ENCODE measurements at regions not wholly inside any gene's neighbourhood (a gene's known extent, or its start where the extent isn't known, plus 50 kb on each side); places are given as distances from the start of the nearest gene placed in this dataset.
"Not testable (repeated sequence)": the region's sequence is repeated elsewhere in the genome, so short reads cannot be mapped to it uniquely, and the experiment has no call there.

GRCh38 chr22:23394525-23395326 lies 185.4 kb downstream of the IGLL1 start:
- DNase-seq: no peak

- no peak for DNase-seq
Measured at GRCh38 chr22:23393721-23394320, 186.3 kb downstream of the IGLL1 start.

- DNase-seq: not testable (repeated sequence)
Measured at GRCh38 chr22:23393199-23393598, 186.9 kb downstream of the IGLL1 start.

- no peak for DNase-seq
Measured at GRCh38 chr22:23392420-23393121, 187.5 kb downstream of the IGLL1 start.

GRCh38 chr22:23391022-23391421 lies 189.1 kb downstream of the IGLL1 start:
- DNase-seq: no peak

GRCh38 chr22:23389271-23390071 lies 190.6 kb downstream of the IGLL1 start:
- DNase-seq: no peak

GRCh38 chr22:23388517-23388890 lies 191.6 kb downstream of the IGLL1 start:
- DNase-seq: no peak

- DNase-seq: no peak
Measured at GRCh38 chr22:23387827-23388516, 192.1 kb downstream of the IGLL1 start.

- DNase-seq: no peak
Measured at GRCh38 chr22:23386822-23387580, 193.1 kb downstream of the IGLL1 start.

GRCh38 chr22:23385678-23386631 lies 194.1 kb downstream of the IGLL1 start:
- DNase-seq: peak; percentile 78

GRCh38 chr22:23384923-23385677 lies 195.0 kb downstream of the IGLL1 start:
- no peak for DNase-seq

GRCh38 chr22:23384431-23384830 lies 195.7 kb downstream of the IGLL1 start:
- no peak for DNase-seq

GRCh38 chr22:23383491-23384361 lies 196.4 kb downstream of the IGLL1 start:
- peak; percentile 69 for DNase-seq

GRCh38 chr22:23382428-23383218 lies 197.5 kb downstream of the IGLL1 start:
- DNase-seq: no peak

GRCh38 chr22:23381661-23382427 lies 198.2 kb downstream of the IGLL1 start:
- no peak for DNase-seq

GRCh38 chr22:23380911-23381310 lies 199.2 kb downstream of the IGLL1 start:
- no peak for DNase-seq

- DNase-seq: no peak
Measured at GRCh38 chr22:23380230-23380573, 199.9 kb downstream of the IGLL1 start.
